Astrocyte (in vitro differentiated cells and primary cell): ENCODE measurements at regions not wholly inside any gene's neighbourhood (a gene's known extent, or its start where the extent isn't known, plus 50 kb on each side); places are given as distances from the start of the nearest gene placed in this dataset.

Source experiments
- DNase-seq: peaks from one replicate; pipeline ENCODE4 v3.0.0-alpha.2; 2010; ENCODE audit warnings: low read depth
- FAIRE-seq: peaks from 2 replicates; lab custom pipeline; 2011; peaks lifted over from hg19 to GRCh38; lab: Jason Lieb, UNC
- H2AFZ ChIP-seq: 2 replicates; pipeline ENCODE4 v1.6.0; 2012; ENCODE audit warnings: low read depth, low read length, inconsistent platforms
- H3K27ac ChIP-seq: 2 replicates; pipeline ENCODE4 v1.5.1; 2011; ENCODE audit warnings: low read depth, low read length, inconsistent platforms
- H3K27me3 ChIP-seq: 2 replicates; pipeline ENCODE4 v1.6.0; 2011; ENCODE audit warnings: low read length, inconsistent platforms; ENCODE audit not compliant: insufficient read depth
- H3K36me3 ChIP-seq: 2 replicates; pipeline ENCODE4 v1.5.1; 2011; ENCODE audit warnings: low read length, inconsistent platforms; ENCODE audit not compliant: insufficient read depth
- H3K4me1 ChIP-seq: 2 replicates; pipeline ENCODE4 v1.5.1; 2011; ENCODE audit warnings: low read length, inconsistent platforms; ENCODE audit not compliant: insufficient read depth
- H3K4me2 ChIP-seq: 2 replicates; pipeline ENCODE4 v1.6.0; 2012; ENCODE audit warnings: low read length, inconsistent platforms
- H3K4me3 ChIP-seq: 2 replicates; pipeline ENCODE4 v1.5.1; 2011; ENCODE audit warnings: low read depth, mild to moderate bottlenecking, low read length, inconsistent platforms; ENCODE audit not compliant: insufficient read depth
- H3K79me2 ChIP-seq: 2 replicates; pipeline ENCODE4 v1.6.0; 2012; ENCODE audit warnings: mild to moderate bottlenecking, low read length, inconsistent platforms; ENCODE audit not compliant: insufficient read depth
- H3K9ac ChIP-seq: 2 replicates; pipeline ENCODE4 v1.6.0; 2012; ENCODE audit warnings: mild to moderate bottlenecking, low read length, inconsistent platforms
- H3K9me3 ChIP-seq: 2 replicates; pipeline ENCODE4 v1.5.1; 2012; ENCODE audit warnings: low read depth, mild to moderate bottlenecking, low read length, inconsistent platforms; ENCODE audit not compliant: insufficient read depth
- H4K20me1 ChIP-seq: 2 replicates; pipeline ENCODE4 v1.6.0; 2012; ENCODE audit warnings: low read length, inconsistent platforms; ENCODE audit not compliant: insufficient read depth
- H3K27ac Mint-ChIP-seq: one replicate; pipeline ENCODE4 v1.8.0; 2021; ENCODE audit warnings: mild to moderate bottlenecking, mixed read lengths; ENCODE audit not compliant: unreplicated experiment
- H3K27me3 Mint-ChIP-seq: one replicate; pipeline ENCODE4 v1.8.0; 2021; ENCODE audit warnings: low read depth, mixed read lengths; ENCODE audit not compliant: unreplicated experiment
- H3K36me3 Mint-ChIP-seq: one replicate; pipeline ENCODE4 v1.8.0; 2021; ENCODE audit warnings: low read depth, mixed read lengths; ENCODE audit not compliant: unreplicated experiment
- H3K4me1 Mint-ChIP-seq: one replicate; pipeline ENCODE4 v1.8.0; 2021; ENCODE audit warnings: low read depth, mixed read lengths; ENCODE audit not compliant: unreplicated experiment
- H3K4me3 Mint-ChIP-seq: one replicate; pipeline ENCODE4 v1.8.0; 2021; ENCODE audit warnings: mild to moderate bottlenecking, moderate library complexity, mixed read lengths; ENCODE audit not compliant: unreplicated experiment
- H3K9me3 Mint-ChIP-seq: one replicate; pipeline ENCODE4 v1.8.0; 2021; ENCODE audit warnings: mild to moderate bottlenecking, mixed read lengths; ENCODE audit not compliant: unreplicated experiment
- EZH2 ChIP-seq: IDR thresholded peaks from 2 replicates; pipeline ENCODE4 v1.6.1; 2012; ENCODE audit warnings: mild to moderate bottlenecking, low read length, inconsistent platforms; ENCODE audit not compliant: insufficient read depth
- TF ChIP-seq, protein P1 (sequence below): IDR thresholded peaks from 2 replicates; pipeline ENCODE4 v1.5.1; 2011; ENCODE audit warnings: low read depth, mild to moderate bottlenecking, inconsistent platforms, low read length, moderate library complexity; ENCODE audit not compliant: insufficient read depth

DNA sequence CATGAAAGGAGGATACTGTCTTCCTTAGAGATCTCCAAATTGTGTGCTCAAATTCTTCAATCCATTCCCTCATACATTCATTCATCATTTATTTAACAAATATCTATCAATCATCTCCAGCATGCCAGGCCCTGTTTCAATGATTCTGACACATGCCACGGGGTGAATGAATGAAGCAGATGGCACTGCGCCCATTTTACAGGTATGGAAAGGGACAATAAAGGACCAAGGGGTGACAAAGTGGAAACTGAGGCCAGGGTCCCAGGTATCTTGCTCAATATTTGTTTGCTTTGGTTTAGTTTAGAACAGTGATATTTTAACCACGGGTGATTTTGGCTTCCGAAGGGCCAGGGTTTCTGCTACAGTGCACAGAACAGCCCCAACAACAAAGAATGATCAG, 321.6 kb upstream of the RUNX1 start:
- Mint-ChIP-seq H3K4me3 (no peak overlapping the region), H3K27me3 (no peaks in the 10 kb centered on the region), H3K4me1 (peaks cover 26% of the 10 kb centered on the region), H3K36me3 (no peaks in the 10 kb centered on the region), H3K9me3 (no peaks in the 10 kb centered on the region), H3K27ac (no peak overlapping the region)
- H3K27me3 ChIP-seq: no peaks in the 10 kb centered on the region
- H4K20me1 ChIP-seq: no peaks in the 10 kb centered on the region
- FAIRE-seq (no peak), DNase-seq (no peak)
- no peaks in the 10 kb centered on the region for H3K36me3 ChIP-seq
- no peak overlapping the region for H2AFZ ChIP-seq
- H3K79me2 ChIP-seq: no peaks in the 10 kb centered on the region
- no peak overlapping the region for H3K4me2 ChIP-seq
- no peak for TF ChIP-seq EZH2
- TF ChIP-seq, protein P1, sequence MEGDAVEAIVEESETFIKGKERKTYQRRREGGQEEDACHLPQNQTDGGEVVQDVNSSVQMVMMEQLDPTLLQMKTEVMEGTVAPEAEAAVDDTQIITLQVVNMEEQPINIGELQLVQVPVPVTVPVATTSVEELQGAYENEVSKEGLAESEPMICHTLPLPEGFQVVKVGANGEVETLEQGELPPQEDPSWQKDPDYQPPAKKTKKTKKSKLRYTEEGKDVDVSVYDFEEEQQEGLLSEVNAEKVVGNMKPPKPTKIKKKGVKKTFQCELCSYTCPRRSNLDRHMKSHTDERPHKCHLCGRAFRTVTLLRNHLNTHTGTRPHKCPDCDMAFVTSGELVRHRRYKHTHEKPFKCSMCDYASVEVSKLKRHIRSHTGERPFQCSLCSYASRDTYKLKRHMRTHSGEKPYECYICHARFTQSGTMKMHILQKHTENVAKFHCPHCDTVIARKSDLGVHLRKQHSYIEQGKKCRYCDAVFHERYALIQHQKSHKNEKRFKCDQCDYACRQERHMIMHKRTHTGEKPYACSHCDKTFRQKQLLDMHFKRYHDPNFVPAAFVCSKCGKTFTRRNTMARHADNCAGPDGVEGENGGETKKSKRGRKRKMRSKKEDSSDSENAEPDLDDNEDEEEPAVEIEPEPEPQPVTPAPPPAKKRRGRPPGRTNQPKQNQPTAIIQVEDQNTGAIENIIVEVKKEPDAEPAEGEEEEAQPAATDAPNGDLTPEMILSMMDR: no peak
- no peak overlapping the region for H3K4me3 ChIP-seq
- no peaks in the 10 kb centered on the region for H3K9me3 ChIP-seq
- H3K27ac ChIP-seq: no peak overlapping the region
- peaks cover 10% of the 10 kb centered on the region for H3K4me1 ChIP-seq
- H3K9ac ChIP-seq: no peak overlapping the region

DNA sequence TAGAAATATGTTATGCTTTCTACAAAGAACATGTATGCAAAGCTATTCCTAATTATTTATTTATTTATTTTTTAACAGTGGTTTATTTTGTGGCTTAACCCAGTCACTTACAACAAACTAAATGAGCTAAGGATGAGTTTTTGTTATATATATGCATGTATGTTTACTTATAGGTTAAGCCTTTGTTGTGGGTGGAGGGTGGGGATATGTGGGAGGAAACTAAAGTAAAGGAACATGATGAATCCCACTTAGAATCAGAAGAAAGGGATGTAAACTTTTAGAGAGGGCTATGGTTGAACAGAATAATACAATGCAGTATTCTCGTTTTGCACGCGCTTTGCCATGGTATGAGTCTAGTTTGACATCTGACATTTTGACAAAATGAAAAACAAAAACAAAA, 321.0 kb upstream of the RUNX1 start:
- no peaks in the 10 kb centered on the region for H3K27me3 ChIP-seq
- TF ChIP-seq, protein P1: no peak
- no peaks in the 10 kb centered on the region for H3K9me3 ChIP-seq
- Mint-ChIP-seq H3K4me3 (no peak overlapping the region), H3K27ac (no peak overlapping the region), H3K27me3 (no peaks in the 10 kb centered on the region), H3K36me3 (no peaks in the 10 kb centered on the region), H3K9me3 (no peaks in the 10 kb centered on the region), H3K4me1 (peaks cover 20% of the 10 kb centered on the region)
- H2AFZ ChIP-seq: no peak overlapping the region
- no peak overlapping the region for H3K4me2 ChIP-seq
- peaks cover 4% of the 10 kb centered on the region for H3K4me1 ChIP-seq
- no peaks in the 10 kb centered on the region for H4K20me1 ChIP-seq
- no peak for DNase-seq
- no peaks in the 10 kb centered on the region for H3K36me3 ChIP-seq
- H3K79me2 ChIP-seq: no peaks in the 10 kb centered on the region
- no peak overlapping the region for H3K4me3 ChIP-seq
- no peak for FAIRE-seq
- no peak overlapping the region for H3K9ac ChIP-seq
- no peak overlapping the region for H3K27ac ChIP-seq

DNA sequence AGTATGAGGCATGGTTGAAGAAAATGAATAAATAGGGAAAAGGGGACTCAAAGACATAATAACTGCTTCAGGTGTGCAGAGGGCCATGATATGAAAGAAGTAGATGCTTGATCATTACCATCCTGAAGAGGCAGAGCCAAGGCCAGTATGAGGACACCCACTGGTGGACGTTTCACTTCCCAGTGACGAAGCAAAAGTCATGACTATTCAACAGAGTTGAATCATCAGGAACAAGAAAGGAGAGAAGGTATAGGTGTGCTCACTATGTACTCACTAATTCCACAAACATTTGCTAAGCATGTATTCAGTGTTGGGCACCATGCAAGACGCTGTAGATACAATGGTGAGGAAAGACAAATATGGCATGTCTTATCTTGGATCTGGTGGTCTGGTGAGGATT, 319.2 kb upstream of the RUNX1 start:
- Mint-ChIP-seq H3K4me3 (no peak overlapping the region), H3K36me3 (no peaks in the 10 kb centered on the region), H3K27me3 (no peaks in the 10 kb centered on the region), H3K4me1 (peaks cover 15% of the 10 kb centered on the region), H3K9me3 (peaks cover 4% of the 10 kb centered on the region), H3K27ac (no peak overlapping the region)
- no peak for DNase-seq
- no peaks in the 10 kb centered on the region for H4K20me1 ChIP-seq
- H3K27ac ChIP-seq: no peak overlapping the region
- no peak overlapping the region for H3K9ac ChIP-seq
- no peaks in the 10 kb centered on the region for H3K36me3 ChIP-seq
- H3K27me3 ChIP-seq: no peaks in the 10 kb centered on the region
- no peaks in the 10 kb centered on the region for H3K9me3 ChIP-seq
- H3K4me3 ChIP-seq: no peak overlapping the region
- no peaks in the 10 kb centered on the region for H3K79me2 ChIP-seq
- H2AFZ ChIP-seq: no peak overlapping the region
- TF ChIP-seq, protein P1: no peak
- no peak for TF ChIP-seq EZH2
- H3K4me1 ChIP-seq: no peaks in the 10 kb centered on the region
- no peak overlapping the region for H3K4me2 ChIP-seq
- no peak for FAIRE-seq
